ENCODE measurements at regions not wholly inside any gene's neighbourhood (a gene's known extent, or its start where the extent isn't known, plus 50 kb on each side); places are given as distances from the start of the nearest gene placed in this dataset.

DNA sequence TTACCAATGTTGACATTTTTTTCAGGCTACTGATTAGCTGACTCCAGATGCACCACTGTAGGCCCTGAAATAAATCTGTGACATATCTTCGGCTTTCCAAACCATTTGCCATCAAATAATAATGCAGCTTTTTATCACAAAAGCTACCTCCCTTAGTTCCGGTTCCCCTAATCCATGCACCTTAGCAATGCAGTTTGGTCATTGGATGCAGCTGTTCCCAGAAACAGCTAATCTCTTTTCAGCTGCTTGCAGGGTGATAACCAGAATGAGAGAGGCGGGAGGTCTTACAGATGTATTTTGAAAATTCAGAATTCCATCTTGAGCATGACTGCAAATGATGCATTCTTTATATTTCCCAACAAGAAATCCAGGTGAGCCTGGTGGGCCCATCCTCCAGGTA is 646.2 kb downstream of the SOX5 start:
- TF ChIP-seq, protein P1, sequence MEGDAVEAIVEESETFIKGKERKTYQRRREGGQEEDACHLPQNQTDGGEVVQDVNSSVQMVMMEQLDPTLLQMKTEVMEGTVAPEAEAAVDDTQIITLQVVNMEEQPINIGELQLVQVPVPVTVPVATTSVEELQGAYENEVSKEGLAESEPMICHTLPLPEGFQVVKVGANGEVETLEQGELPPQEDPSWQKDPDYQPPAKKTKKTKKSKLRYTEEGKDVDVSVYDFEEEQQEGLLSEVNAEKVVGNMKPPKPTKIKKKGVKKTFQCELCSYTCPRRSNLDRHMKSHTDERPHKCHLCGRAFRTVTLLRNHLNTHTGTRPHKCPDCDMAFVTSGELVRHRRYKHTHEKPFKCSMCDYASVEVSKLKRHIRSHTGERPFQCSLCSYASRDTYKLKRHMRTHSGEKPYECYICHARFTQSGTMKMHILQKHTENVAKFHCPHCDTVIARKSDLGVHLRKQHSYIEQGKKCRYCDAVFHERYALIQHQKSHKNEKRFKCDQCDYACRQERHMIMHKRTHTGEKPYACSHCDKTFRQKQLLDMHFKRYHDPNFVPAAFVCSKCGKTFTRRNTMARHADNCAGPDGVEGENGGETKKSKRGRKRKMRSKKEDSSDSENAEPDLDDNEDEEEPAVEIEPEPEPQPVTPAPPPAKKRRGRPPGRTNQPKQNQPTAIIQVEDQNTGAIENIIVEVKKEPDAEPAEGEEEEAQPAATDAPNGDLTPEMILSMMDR (IDR thresholded peaks at IDR 0.05), result no peak
- TF ChIP-seq ZFX (IDR thresholded peaks at IDR 0.05; ENCODE audit: borderline replicate concordance), result no peak

All from 22Rv1 (cell line).